Bone marrow (tissue), 2 donors: ENCODE measurements at regions not wholly inside any gene's neighbourhood (a gene's known extent, or its start where the extent isn't known, plus 50 kb on each side); places are given as distances from the start of the nearest gene placed in this dataset.

Source experiments
- DNase-seq, 2 donors: peaks; one replicate each; lab custom pipeline; 2025; lab: John Stamatoyannopoulos, UW

DNA sequence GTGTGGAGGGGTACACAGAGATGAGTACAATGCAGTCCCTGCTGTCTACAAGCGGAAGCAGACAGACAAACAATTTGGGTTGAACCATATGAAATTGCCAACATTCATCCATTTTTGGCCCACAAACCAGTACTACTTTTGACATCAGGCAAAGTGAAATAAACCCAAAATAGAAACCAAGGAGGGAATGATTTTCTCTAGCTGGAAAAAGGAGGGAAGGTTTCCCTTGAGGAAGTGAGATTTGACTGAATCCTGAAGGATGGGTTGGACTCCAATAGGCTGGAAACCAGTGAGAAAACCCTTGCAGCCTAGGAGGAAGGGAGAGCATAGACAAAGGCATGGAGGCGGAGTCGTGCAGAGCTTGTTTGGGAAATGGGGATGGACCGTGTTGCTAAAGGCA, 63.5 kb upstream of the PJA1 start:
- DNase-seq, result no peak

DNA sequence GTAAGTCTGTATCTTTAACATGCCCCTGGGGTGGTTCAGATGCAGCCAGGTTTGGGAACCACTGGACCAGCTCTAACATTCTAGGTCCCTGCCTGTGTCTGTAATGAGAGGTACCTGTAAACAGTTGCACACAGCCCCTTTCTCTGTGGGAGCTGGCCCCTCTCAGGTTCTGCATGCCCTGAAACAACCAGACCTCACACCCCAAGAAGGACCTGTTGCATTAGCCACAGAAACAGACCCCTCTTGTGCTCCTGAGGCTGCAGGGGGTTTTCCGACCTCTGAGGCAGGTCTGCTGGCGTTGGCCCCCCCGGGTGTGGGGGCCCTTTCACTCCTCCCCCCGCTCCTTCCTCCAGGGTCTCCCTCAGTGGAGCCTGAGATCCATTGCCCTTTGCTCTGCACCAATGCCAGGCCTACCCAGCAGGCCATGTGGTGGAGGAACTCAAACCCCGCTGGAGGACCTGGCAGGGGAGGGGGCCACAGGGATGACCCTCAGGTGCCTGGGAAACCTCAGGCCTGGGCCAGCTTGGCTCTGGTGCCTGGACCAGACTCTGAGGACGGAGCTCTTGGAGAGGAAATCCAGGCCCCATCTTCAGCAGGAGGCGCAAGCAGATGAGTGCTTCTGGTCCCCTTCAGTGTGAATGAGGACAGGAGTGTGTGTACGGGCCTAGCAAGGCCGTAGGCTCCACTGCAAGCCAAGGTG, 61.4 kb upstream of the PJA1 start:
- DNase-seq, result no peak

- DNase-seq, result peak; percentile 0 to 3
Observed at GRCh38 chrX:69222103-69223090, 57.1 kb upstream of the PJA1 start.

- DNase-seq, result no peak
Observed at GRCh38 chrX:69221239-69222102, 56.2 kb upstream of the PJA1 start.

DNA sequence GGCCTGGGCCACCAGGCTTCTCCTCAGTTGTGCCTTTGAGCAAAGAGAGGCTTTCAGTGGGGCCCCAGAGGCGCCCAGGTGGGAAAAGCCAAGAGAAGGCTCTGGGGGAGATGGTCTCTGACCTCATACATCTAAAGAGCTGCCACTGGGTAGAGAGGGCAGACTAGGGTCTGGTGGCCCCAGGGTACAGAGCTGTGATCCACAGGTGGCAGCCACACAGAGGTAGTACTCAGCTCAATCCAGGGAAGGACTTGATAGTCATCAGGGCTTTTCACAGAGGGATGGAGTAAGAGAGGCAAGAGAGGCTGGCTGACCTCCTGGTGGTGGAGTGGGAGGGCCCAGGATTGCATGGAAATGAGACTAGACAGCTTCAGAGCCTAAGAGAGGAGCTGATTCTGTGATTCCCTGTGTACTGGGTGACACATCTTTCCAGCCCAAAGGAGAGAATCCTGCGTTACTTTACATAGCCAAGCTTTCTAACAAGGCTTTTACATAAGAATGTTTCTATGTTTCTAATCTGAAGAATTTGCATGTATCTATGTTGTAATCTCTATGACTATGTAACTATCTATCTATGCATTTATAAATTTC, 53.2 kb upstream of the PJA1 start:
- no peak for DNase-seq

GRCh38 chrX:69216911-69217310, 51.7 kb upstream of the PJA1 start:
- no peak for DNase-seq

GRCh38 chrX:69216446-69216845, 51.2 kb upstream of the PJA1 start:
- no peak for DNase-seq

GRCh38 chrX:69215161-69215875, 50.1 kb upstream of the PJA1 start:
- no peak for DNase-seq
